Right lobe of liver (tissue), 4 donors: ENCODE measurements at regions not wholly inside any gene's neighbourhood (a gene's known extent, or its start where the extent isn't known, plus 50 kb on each side); places are given as distances from the start of the nearest gene placed in this dataset.

Experiments used
- CTCF ChIP-seq, 4 donors: fragments of 200-600 bp in 3 of 4; fragments of 450-650 bp in 1 of 4; IDR thresholded peaks; one replicate each; pipeline versions ENCODE4 v1.5.1 to v1.8.0; 2016 to 2022; ENCODE audit warnings: antibody characterized with exemption in 4 of 4, mild to moderate bottlenecking in 2 of 4
- POLR2A ChIP-seq: fragments of 450-650 bp; IDR thresholded peaks from one replicate; pipeline ENCODE4 v1.6.1; 2017; ENCODE audit warnings: antibody characterized with exemption, mild to moderate bottlenecking
- donor health status: DM: no; HTN: no; CAD: no.
- donor health status: DM: no; HTN: no; CAD: no.
- donor health status: DM: no; HTN: yes; CAD: no.

GRCh38 chr10:44460416-44460815, 75.5 kb upstream of the CXCL12 start:
- no peak for TF ChIP-seq CTCF (IDR thresholded peaks at IDR 0.05)
- TF ChIP-seq POLR2A, result no peak
